Parathyroid adenoma (tissue), 2 donors: ENCODE measurements at regions not wholly inside any gene's neighbourhood (a gene's known extent, or its start where the extent isn't known, plus 50 kb on each side); places are given as distances from the start of the nearest gene placed in this dataset.

Source experiments
- H2AFZ ChIP-seq: fragments of 300-600 bp; sonication (generic); one replicate; pipeline ENCODE4 v1.7.0; 2017; ENCODE audit warnings: antibody characterized with exemption, mild to moderate bottlenecking
- H3K27ac ChIP-seq: fragments of 300-600 bp; sonication (generic); one replicate; pipeline ENCODE4 v1.7.0; 2017
- H3K27me3 ChIP-seq: fragments of 300-600 bp; sonication (generic); one replicate; pipeline ENCODE4 v1.7.0; 2017; ENCODE audit warnings: low read length; ENCODE audit not compliant: control insufficient read depth, insufficient read depth
- H3K36me3 ChIP-seq: fragments of 300-600 bp; sonication (generic); one replicate; pipeline ENCODE4 v1.7.0; 2017; ENCODE audit warnings: low read length; ENCODE audit not compliant: control insufficient read depth, insufficient read depth
- H3K4me1 ChIP-seq: fragments of 300-600 bp; sonication (generic); one replicate; pipeline ENCODE4 v1.7.0; 2017; ENCODE audit warnings: control low read depth
- H3K4me2 ChIP-seq: fragments of 300-600 bp; sonication (generic); one replicate; pipeline ENCODE4 v1.7.0; 2017; ENCODE audit warnings: low read length
- H3K4me3 ChIP-seq: fragments of 300-600 bp; sonication (generic); one replicate; pipeline ENCODE4 v1.7.0; 2017; ENCODE audit warnings: low read depth, low read length
- H3K79me2 ChIP-seq: fragments of 300-600 bp; sonication (generic); one replicate; pipeline ENCODE4 v1.7.0; 2017; ENCODE audit warnings: control low read depth
- H3K9ac ChIP-seq: fragments of 300-600 bp; sonication (generic); one replicate; pipeline ENCODE4 v1.7.0; 2017; ENCODE audit warnings: mild to moderate bottlenecking
- H3K9me3 ChIP-seq: fragments of 300-600 bp; sonication (generic); one replicate; pipeline ENCODE4 v1.7.0; 2017; ENCODE audit warnings: low read length; ENCODE audit not compliant: control insufficient read depth
- CTCF ChIP-seq: fragments of 300-600 bp; sonication (generic); IDR thresholded peaks from one replicate; pipeline ENCODE4 v1.7.0; 2017; ENCODE audit warnings: antibody characterized with exemption, mild to moderate bottlenecking
- donor health status: primary hyperparathyroidism.

- Histone ChIP-seq H3K4me3 (peak overlapping the region; percentile 1), H3K27me3 (no peaks in the 10 kb centered on the region), H3K9me3 (no peaks in the 10 kb centered on the region), H3K4me1 (peaks cover 16% of the 10 kb centered on the region), H3K9ac (no peak overlapping the region), H2AFZ (no peak overlapping the region), H3K27ac (peak overlapping the region; percentile 70), H3K79me2 (no peaks in the 10 kb centered on the region), H3K4me2 (peak overlapping the region; percentile 47), H3K36me3 (no peaks in the 10 kb centered on the region)
- no peak for TF ChIP-seq CTCF
Observed at GRCh38 chr4:10173754-10174749, 57.5 kb upstream of the WDR1 start.

- Histone ChIP-seq H3K4me1 (peaks cover 16% of the 10 kb centered on the region), H3K9me3 (no peaks in the 10 kb centered on the region), H3K4me2 (peak overlapping the region; percentile 47), H2AFZ (no peak overlapping the region), H3K4me3 (peak overlapping the region; percentile 1), H3K27me3 (no peaks in the 10 kb centered on the region), H3K9ac (no peak overlapping the region), H3K36me3 (no peaks in the 10 kb centered on the region), H3K27ac (peak overlapping the region; percentile 70), H3K79me2 (no peaks in the 10 kb centered on the region)
- peak; percentile 39 for TF ChIP-seq CTCF
Observed at GRCh38 chr4:10173037-10173753, 56.6 kb upstream of the WDR1 start.

GRCh38 chr4:10172278-10172921 lies 55.8 kb upstream of the WDR1 start:
- Histone ChIP-seq H3K27ac (no peak overlapping the region), H3K4me1 (peaks cover 16% of the 10 kb centered on the region), H3K9ac (no peak overlapping the region), H3K4me3 (no peak overlapping the region), H3K36me3 (no peaks in the 10 kb centered on the region), H3K27me3 (no peaks in the 10 kb centered on the region), H2AFZ (no peak overlapping the region), H3K4me2 (no peak overlapping the region), H3K79me2 (no peaks in the 10 kb centered on the region), H3K9me3 (no peaks in the 10 kb centered on the region)
- no peak for TF ChIP-seq CTCF

GRCh38 chr4:10171055-10171454 lies 54.5 kb upstream of the WDR1 start:
- TF ChIP-seq CTCF = no peak
- H3K4me1 ChIP-seq = peaks cover 16% of the 10 kb centered on the region
- no peaks in the 10 kb centered on the region for H3K36me3 ChIP-seq
- no peaks in the 10 kb centered on the region for H3K79me2 ChIP-seq
- no peaks in the 10 kb centered on the region for H3K9me3 ChIP-seq
- no peak overlapping the region for H3K4me2 ChIP-seq
- no peak overlapping the region for H3K27ac ChIP-seq
- H2AFZ ChIP-seq = no peak overlapping the region
- H3K9ac ChIP-seq = no peak overlapping the region
- H3K4me3 ChIP-seq = no peak overlapping the region
- no peaks in the 10 kb centered on the region for H3K27me3 ChIP-seq
